Activated CD4-positive, alpha-beta memory T cell treated with anti-CD3 and anti-CD28 coated beads for 36 hours (primary cell): ENCODE measurements at regions not wholly inside any gene's neighbourhood (a gene's known extent, or its start where the extent isn't known, plus 50 kb on each side); places are given as distances from the start of the nearest gene placed in this dataset.

Source experiments
- CTCF ChIA-PET: fragments of 350-600 bp; sonication (Branson Sonifier 250); formaldehyde crosslinking; loops from one replicate; lab custom pipeline; 2021; ENCODE audit warnings: antibody characterized with exemption, inconsistent platforms; lab: Charles Lee
- POLR2A ChIA-PET: fragments of 350-600 bp; sonication (Branson Sonifier 250); formaldehyde crosslinking; loops from one replicate; lab custom pipeline; 2021; ENCODE audit warnings: antibody characterized with exemption; lab: Charles Lee
- DNase-seq: peaks from one replicate; pipeline ENCODE4 v3.0.0-alpha.2; 2020
- H3K27ac Mint-ChIP-seq: one replicate; pipeline ENCODE4 v1.8.0; 2021; ENCODE audit warnings: mixed read lengths
- H3K27me3 Mint-ChIP-seq: one replicate; pipeline ENCODE4 v1.8.0; 2021; ENCODE audit warnings: mixed read lengths
- H3K36me3 Mint-ChIP-seq: one replicate; pipeline ENCODE4 v1.8.0; 2021; ENCODE audit warnings: mixed read lengths
- H3K4me1 Mint-ChIP-seq: one replicate; pipeline ENCODE4 v1.8.0; 2021; ENCODE audit warnings: low read depth, mixed read lengths
- H3K4me3 Mint-ChIP-seq: one replicate; pipeline ENCODE4 v1.8.0; 2021; ENCODE audit warnings: mild to moderate bottlenecking, mixed read lengths
- H3K9me3 Mint-ChIP-seq: one replicate; pipeline ENCODE4 v1.8.0; 2021; ENCODE audit warnings: mixed read lengths
- intact Hi-C: fragments of 100-400 bp; cut with micrococcal nuclease; formaldehyde crosslinking; loops from one replicate; pipeline ENCODE4 v1.15.1; 2023

DNA sequence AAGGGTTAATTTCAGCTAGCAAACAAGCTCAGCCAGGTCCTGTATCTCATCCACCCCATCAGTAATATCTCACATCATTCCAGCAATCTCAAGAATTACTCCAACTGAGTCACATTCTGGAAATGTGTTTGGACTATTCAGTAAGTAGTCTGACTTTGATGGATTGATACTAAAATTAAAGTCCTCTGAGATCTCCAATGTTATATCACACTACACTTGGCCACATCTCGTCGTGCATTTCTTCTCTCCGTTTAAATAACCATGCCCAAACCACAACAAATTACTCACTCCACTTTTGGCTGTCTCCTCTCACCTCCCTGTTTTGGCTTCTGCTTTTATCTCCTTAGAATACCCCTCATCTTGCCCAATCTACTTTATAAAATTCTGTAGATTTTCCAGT, 292.2 kb downstream of the PYDC2 start:
- H3K36me3 Mint-ChIP-seq = no peaks in the 10 kb centered on the region
- CTCF ChIA-PET = no interaction called here
- no peaks in the 10 kb centered on the region for H3K4me1 Mint-ChIP-seq
- H3K9me3 Mint-ChIP-seq = no peaks in the 10 kb centered on the region
- no peak for DNase-seq
- no peak overlapping the region for H3K27ac Mint-ChIP-seq
- no peaks in the 10 kb centered on the region for H3K27me3 Mint-ChIP-seq
- intact Hi-C loops = no loop called here
- POLR2A ChIA-PET = no interaction called here
- no peak overlapping the region for H3K4me3 Mint-ChIP-seq

DNA sequence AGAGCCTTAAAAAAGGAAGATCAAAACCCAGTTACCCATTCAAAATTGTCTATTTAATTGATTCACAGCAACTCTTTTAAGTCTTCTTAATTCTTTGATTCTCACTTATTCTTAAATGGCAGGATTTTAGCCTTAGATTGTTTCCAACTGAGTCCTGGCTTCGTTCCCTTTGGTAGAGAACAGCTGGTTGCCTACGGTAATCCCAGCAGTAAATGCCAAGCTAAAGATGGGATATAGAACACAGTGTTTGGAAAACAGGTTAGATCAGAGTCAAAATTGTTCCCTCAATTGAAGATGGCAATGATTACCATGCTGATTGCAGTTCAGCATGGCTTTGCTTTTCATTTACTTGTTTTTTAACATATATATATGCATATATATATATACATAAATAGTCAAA, 300.9 kb downstream of the PYDC2 start:
- intact Hi-C loops = no loop called here
- H3K9me3 Mint-ChIP-seq = peaks cover 4% of the 10 kb centered on the region
- no peaks in the 10 kb centered on the region for H3K4me1 Mint-ChIP-seq
- no peak overlapping the region for H3K27ac Mint-ChIP-seq
- H3K4me3 Mint-ChIP-seq = no peak overlapping the region
- CTCF ChIA-PET = no interaction called here
- DNase-seq = no peak
- H3K27me3 Mint-ChIP-seq = no peaks in the 10 kb centered on the region
- POLR2A ChIA-PET = no interaction called here
- H3K36me3 Mint-ChIP-seq = no peaks in the 10 kb centered on the region

DNA sequence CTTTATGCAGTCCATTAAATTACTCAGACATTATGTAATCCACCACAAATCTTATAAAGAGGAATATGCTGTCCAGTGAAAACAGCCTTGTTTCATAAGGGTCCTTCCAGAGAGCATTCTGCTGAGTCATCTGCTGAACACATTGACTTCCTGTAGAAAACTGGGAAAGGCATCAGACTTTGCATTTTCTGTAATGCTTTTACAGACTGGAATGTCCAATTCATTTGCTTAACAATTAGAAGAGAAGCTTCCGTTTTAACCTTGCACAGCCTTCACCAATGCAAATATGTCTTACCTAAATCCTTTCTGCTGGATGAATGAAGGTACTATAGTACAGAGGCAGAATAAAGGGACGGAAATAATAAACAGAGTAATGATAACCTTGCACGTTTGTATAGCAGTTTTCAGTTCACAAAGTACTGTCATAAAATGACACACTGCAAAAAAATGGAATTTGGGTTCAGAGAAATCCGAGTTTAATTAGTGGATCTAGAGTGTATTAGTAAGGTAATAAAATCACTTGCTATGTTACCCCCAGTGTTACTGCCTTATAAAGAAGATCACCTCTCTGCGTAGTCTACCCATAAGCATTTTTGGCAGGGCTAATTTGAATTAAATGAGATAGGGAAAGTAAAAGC, 301.5 kb downstream of the PYDC2 start:
- intact Hi-C loops = no loop called here

DNA sequence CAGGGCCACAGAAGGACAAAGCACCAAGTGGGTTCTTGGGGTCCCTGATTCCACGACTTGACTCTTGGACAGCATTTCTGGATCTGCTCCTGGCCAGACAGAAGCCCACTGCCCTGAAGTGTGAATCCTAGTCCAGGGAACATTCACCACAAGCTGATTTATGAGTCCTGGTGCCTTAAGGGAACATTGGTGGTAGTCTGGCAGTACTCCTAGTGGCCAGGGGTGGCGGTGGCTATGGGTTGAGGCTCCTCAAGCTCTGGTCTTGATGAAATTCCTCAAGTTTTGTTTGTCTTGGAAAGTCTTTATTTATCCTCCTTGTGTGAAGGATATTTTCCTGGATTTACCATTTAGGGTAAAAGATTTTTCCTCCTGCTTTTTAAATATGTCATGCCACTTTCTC, 307.5 kb downstream of the PYDC2 start:
- Mint-ChIP-seq H3K9me3 (peaks cover 5% of the 10 kb centered on the region), H3K27ac (no peak overlapping the region), H3K4me1 (no peaks in the 10 kb centered on the region), H3K36me3 (no peaks in the 10 kb centered on the region), H3K27me3 (no peaks in the 10 kb centered on the region), H3K4me3 (no peak overlapping the region)
- DNase-seq = no peak
- ChIA-PET CTCF (no interaction called here), POLR2A (no interaction called here)
- intact Hi-C loops = no loop called here

More for the DNA sequence above, 301.5 kb downstream of the PYDC2 start:
- ChIA-PET POLR2A (no interaction called here), CTCF (no interaction called here)
- Mint-ChIP-seq H3K36me3 (no peaks in the 10 kb centered on the region), H3K27me3 (no peaks in the 10 kb centered on the region), H3K4me3 (no peak overlapping the region), H3K4me1 (no peaks in the 10 kb centered on the region), H3K9me3 (peaks cover 4% of the 10 kb centered on the region), H3K27ac (no peak overlapping the region)
- DNase-seq = no peak

DNA sequence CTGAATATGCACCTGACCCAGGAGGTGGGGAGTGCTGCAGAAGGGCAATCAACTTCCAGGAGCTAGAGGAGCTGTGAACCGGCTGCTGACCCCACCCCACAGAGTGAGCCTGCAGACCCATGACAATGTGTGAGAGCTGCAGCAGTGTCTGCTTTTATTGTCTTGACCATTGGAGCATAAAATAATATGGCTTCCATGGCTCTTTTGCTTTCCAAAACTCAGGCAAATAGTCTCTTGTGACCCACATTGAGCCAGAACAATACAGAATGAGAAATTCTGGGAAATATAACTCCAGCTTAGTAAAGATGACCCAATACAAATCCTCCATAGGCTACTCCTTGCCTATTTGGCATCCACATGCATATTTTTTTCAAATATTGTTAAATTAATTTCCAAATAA, 309.6 kb downstream of the PYDC2 start:
- Mint-ChIP-seq H3K27ac (no peak overlapping the region), H3K36me3 (no peaks in the 10 kb centered on the region), H3K4me1 (no peaks in the 10 kb centered on the region), H3K27me3 (no peaks in the 10 kb centered on the region), H3K4me3 (no peak overlapping the region), H3K9me3 (peaks cover 5% of the 10 kb centered on the region)
- CTCF ChIA-PET = no interaction called here
- intact Hi-C loops = no loop called here
- POLR2A ChIA-PET = no interaction called here
- DNase-seq = no peak

DNA sequence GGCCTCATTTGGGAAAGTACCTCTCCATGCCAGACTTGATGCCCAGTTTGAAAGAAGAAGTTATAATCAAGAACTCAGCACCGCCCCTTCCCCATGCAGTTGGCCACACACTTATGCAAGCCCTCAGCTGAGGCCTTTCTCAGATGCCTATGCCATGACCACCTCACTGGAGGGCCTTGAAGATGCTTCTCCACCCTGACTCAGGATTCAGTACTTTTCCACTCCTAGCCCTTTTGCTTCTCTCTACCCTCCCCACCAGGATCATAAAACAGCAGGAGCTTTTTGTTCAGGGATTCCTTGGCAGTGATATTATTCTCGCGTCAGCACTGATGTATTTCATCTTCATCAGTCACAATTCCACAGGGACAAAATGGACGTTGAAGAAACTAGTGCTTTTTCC, 313.5 kb downstream of the PYDC2 start:
- ChIA-PET CTCF (no interaction called here), POLR2A (no interaction called here)
- Mint-ChIP-seq H3K27ac (no peak overlapping the region), H3K4me3 (no peak overlapping the region), H3K4me1 (no peaks in the 10 kb centered on the region), H3K9me3 (peaks cover 12% of the 10 kb centered on the region), H3K36me3 (no peaks in the 10 kb centered on the region), H3K27me3 (no peaks in the 10 kb centered on the region)
- intact Hi-C loops = no loop called here
- DNase-seq = no peak

DNA sequence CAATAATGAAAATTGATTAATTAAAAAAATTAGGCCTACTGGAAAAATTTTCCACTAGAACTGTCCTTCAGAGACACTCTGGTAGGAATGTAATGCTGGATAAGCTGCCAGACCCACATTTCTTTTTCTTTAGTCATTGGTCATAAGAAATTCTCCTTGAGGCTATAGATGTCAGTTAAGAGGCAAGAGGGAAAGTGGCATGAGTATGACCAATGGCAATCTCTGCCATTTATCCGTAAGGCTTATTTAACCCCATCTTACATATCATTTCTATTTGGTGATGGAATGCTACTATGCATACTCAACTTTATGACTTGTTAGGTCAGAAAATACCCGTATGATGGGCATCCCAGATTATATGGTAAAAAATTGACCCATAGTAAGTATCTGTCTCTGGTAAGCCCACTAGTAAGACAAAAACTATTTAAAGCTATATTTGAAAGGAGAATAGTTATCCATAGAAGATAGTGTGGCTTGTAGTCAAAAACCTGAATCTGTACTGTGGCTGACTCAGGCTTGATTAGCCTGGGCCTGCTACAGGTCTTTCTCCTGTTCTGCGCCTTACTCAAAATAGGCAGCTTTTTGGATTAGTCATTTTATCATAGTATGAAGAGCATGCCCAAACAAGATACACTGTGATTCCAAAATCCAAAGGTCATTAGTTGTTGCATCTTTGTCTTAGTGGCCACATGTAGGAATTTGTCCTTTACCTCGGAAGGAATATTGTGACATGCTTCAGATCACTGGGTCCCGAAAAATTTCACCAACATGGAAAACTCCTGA, 314.7 kb downstream of the PYDC2 start:
- no peak for DNase-seq
- POLR2A ChIA-PET = no interaction called here
- peaks cover 10% of the 10 kb centered on the region for H3K9me3 Mint-ChIP-seq
- H3K27me3 Mint-ChIP-seq = no peaks in the 10 kb centered on the region
- no peaks in the 10 kb centered on the region for H3K36me3 Mint-ChIP-seq
- no peaks in the 10 kb centered on the region for H3K4me1 Mint-ChIP-seq
- H3K4me3 Mint-ChIP-seq = no peak overlapping the region
- no peak overlapping the region for H3K27ac Mint-ChIP-seq
- CTCF ChIA-PET = no interaction called here
- intact Hi-C loops = no loop called here

DNA sequence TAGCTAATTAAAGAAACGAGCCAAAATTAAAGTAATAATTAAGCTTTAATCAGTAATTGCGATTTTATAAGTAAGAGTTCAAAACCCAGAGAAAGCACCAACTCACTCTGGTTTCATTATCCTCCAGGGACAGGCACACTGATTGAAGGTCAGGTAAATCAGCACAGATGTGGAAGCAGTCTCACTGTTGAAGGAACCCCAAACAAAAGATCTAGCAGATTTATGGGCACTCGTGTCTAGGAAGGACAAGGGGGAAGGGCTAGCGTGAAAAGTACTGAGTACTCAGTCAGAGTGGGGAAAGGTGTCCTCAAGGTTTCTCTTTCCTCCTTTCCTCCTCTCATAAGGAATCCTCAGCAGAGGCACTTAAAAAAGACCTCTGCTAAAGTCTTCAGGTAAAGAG, 320.1 kb downstream of the PYDC2 start:
- no peak for DNase-seq
- intact Hi-C loops = no loop called here
- CTCF ChIA-PET = no interaction called here
- peaks cover 16% of the 10 kb centered on the region for H3K9me3 Mint-ChIP-seq
- POLR2A ChIA-PET = no interaction called here
- H3K4me3 Mint-ChIP-seq = no peak overlapping the region
- H3K27ac Mint-ChIP-seq = no peak overlapping the region
- H3K27me3 Mint-ChIP-seq = no peaks in the 10 kb centered on the region
- H3K4me1 Mint-ChIP-seq = no peaks in the 10 kb centered on the region
- no peaks in the 10 kb centered on the region for H3K36me3 Mint-ChIP-seq

DNA sequence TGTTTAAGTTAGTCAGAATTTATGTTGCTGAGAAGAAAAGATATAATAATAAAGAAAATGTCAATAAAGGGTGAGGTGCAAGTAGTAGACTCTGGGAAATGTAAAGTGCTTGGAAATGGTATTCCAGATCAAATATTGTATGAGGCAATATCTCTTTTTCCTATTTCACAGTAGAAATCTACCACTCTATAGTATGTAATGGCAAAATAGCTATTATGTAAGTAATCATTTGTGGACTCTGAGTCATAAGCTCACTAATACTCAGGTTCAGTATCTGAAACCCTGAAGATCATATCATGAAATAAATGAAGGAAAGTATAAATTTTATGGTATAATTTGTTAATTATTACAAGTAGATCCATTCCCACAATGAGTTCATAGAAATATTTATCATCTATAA, 322.1 kb downstream of the PYDC2 start:
- ChIA-PET POLR2A (no interaction called here), CTCF (no interaction called here)
- Mint-ChIP-seq H3K4me1 (no peaks in the 10 kb centered on the region), H3K27me3 (no peaks in the 10 kb centered on the region), H3K9me3 (peaks cover 8% of the 10 kb centered on the region), H3K27ac (no peak overlapping the region), H3K36me3 (no peaks in the 10 kb centered on the region), H3K4me3 (no peak overlapping the region)
- no peak for DNase-seq
- intact Hi-C loops = no loop called here

DNA sequence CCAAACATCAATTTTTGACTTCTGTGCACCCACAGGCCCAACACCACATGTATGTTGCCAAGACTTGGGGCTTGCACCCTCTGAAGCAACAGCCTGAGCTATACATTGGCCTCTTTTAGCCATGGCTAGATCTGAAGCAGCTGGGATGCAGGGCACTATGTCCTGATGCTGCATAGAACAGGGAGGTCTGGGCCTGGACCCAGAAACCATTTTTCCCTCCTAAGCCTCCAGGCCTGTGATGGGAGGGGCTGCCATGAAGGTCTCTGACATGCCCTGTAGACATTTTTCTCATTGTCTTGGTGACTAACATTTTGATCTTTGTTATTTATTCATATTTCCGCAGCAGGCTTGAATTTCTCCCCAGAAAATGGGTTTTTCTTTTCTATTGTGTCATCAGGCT, 330.0 kb downstream of the PYDC2 start:
- Mint-ChIP-seq H3K4me3 (no peak overlapping the region), H3K27ac (no peak overlapping the region), H3K27me3 (no peaks in the 10 kb centered on the region), H3K4me1 (no peaks in the 10 kb centered on the region), H3K9me3 (peaks cover 12% of the 10 kb centered on the region), H3K36me3 (no peaks in the 10 kb centered on the region)
- intact Hi-C loops = no loop called here
- CTCF ChIA-PET = no interaction called here
- POLR2A ChIA-PET = no interaction called here
- DNase-seq = no peak

DNA sequence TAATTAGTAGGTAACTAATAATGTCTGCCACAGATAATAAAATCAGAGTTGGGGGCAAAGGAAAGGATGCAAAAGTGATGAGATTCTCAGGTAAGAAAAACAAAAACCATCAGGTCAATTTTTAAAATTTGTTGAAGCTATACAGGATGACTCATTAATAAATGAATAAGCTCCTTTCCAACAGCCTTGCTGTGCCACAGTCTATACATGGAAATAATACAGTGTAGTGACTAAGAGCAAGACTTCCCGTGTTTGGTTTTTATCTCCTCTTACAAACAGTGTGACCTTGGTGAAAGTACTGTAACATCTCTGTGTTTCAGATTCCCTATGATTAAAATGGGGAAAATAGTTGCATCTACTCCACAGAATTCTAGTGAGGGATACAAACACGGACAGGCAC, 331.6 kb downstream of the PYDC2 start:
- Mint-ChIP-seq H3K9me3 (peaks cover 12% of the 10 kb centered on the region), H3K27me3 (no peaks in the 10 kb centered on the region), H3K36me3 (no peaks in the 10 kb centered on the region), H3K4me3 (no peak overlapping the region), H3K27ac (no peak overlapping the region), H3K4me1 (no peaks in the 10 kb centered on the region)
- intact Hi-C loops = no loop called here
- DNase-seq = no peak
- POLR2A ChIA-PET = no interaction called here
- CTCF ChIA-PET = no interaction called here

DNA sequence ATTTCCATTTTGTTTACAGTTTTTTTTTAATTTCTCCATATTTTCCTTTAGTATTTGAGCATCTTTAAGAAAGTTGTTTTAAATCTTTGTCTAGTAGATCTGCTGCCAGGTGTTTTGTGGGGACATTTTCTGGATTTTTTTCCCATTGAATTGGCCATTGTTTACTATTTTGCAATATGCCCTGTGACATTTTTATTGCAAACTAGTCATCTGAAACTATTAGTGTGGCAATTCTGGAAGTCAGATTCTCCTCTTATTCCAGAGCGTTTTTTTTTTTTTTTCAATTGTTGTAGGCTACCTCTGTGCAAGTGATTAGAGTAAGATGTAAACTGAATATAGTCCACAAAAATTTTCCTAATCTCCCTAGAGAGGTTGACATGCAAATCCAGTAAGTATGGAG, 334.2 kb downstream of the PYDC2 start:
- no peak overlapping the region for H3K27ac Mint-ChIP-seq
- H3K4me3 Mint-ChIP-seq = no peak overlapping the region
- intact Hi-C loops = no loop called here
- no peaks in the 10 kb centered on the region for H3K36me3 Mint-ChIP-seq
- H3K27me3 Mint-ChIP-seq = no peaks in the 10 kb centered on the region
- H3K9me3 Mint-ChIP-seq = peaks cover 12% of the 10 kb centered on the region
- no peaks in the 10 kb centered on the region for H3K4me1 Mint-ChIP-seq
- DNase-seq = no peak
- CTCF ChIA-PET = no interaction called here
- POLR2A ChIA-PET = no interaction called here

DNA sequence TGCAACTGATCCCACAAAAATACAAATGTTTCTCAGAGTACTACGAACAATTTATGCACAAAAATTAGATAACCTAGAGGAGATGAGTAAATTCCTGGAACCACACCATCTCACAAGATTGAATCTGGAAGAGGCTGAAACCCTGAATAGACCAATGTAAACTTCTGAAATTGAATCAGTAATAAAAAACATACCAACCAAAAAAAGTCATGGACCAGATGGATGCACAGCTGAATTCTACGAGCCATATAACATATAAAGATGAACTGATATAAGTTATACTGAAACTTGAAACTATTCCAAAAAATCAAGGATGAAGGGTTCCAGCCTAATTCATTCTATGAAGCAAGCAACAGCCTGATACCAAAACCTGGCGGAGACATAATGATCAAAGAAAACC, 336.3 kb downstream of the PYDC2 start:
- H3K9me3 Mint-ChIP-seq = peaks cover 9% of the 10 kb centered on the region
- CTCF ChIA-PET = no interaction called here
- H3K27ac Mint-ChIP-seq = no peak overlapping the region
- intact Hi-C loops = no loop called here
- DNase-seq = no peak
- no peaks in the 10 kb centered on the region for H3K4me1 Mint-ChIP-seq
- POLR2A ChIA-PET = no interaction called here
- H3K4me3 Mint-ChIP-seq = no peak overlapping the region
- no peaks in the 10 kb centered on the region for H3K36me3 Mint-ChIP-seq
- no peaks in the 10 kb centered on the region for H3K27me3 Mint-ChIP-seq
